ENCODE measurements at regions not wholly inside any gene's neighbourhood (a gene's known extent, or its start where the extent isn't known, plus 50 kb on each side); places are given as distances from the start of the nearest gene placed in this dataset.

- no peaks in the 10 kb centered on the region for H3K9me3 ChIP-seq (ENCODE audit: low read length)
- no peak overlapping the region for H2AFZ ChIP-seq (ENCODE audit: low read depth, low read length)
- H3K79me2 ChIP-seq (replicated peaks; ENCODE audit: insufficient read depth, low read length): no peaks in the 10 kb centered on the region
- H3K27ac ChIP-seq (ENCODE audit: low read length): no peak overlapping the region
- H3F3A ChIP-seq (ENCODE audit: insufficient read depth, low read length, poor library complexity, severe bottlenecking): no peaks in the 10 kb centered on the region
- H3K4me3 ChIP-seq (ENCODE audit: low read length): no peak overlapping the region
- no peak overlapping the region for H3K4me2 ChIP-seq (ENCODE audit: low read length)
- no peak overlapping the region for H3K9ac ChIP-seq (ENCODE audit: low read length)
- no peaks in the 10 kb centered on the region for H4K20me1 ChIP-seq (ENCODE audit: insufficient read depth)
- H3K9me2 ChIP-seq (ENCODE audit: insufficient read depth, low read length): no peaks in the 10 kb centered on the region
- H3K27me3 ChIP-seq (ENCODE audit: insufficient read depth, low read depth, low read length): no peaks in the 10 kb centered on the region
- no peak for TF ChIP-seq REST (IDR thresholded peaks at IDR 0.05; ENCODE audit: borderline replicate concordance)
- no peak for TF ChIP-seq CTCF (IDR thresholded peaks at IDR 0.05; ENCODE audit: poor library complexity, severe bottlenecking)
- TF ChIP-seq EP300 (conservative IDR thresholded peaks at IDR 0.05; ENCODE audit: poor library complexity, severe bottlenecking): no peak
- TF ChIP-seq MXI1 (conservative IDR thresholded peaks at IDR 0.05; ENCODE audit: poor library complexity, severe bottlenecking): no peak
- no peak for TF ChIP-seq TAF1 (IDR thresholded peaks at IDR 0.05; ENCODE audit: low read depth)
- no peak for TF ChIP-seq EZH2 (IDR thresholded peaks at IDR 0.05; ENCODE audit: borderline replicate concordance, insufficient read depth, low read length, poor library complexity, severe bottlenecking)
- no peak for TF ChIP-seq SMC3 (conservative IDR thresholded peaks at IDR 0.05; ENCODE audit: poor library complexity)
- TF ChIP-seq POLR2AphosphoS5 (IDR thresholded peaks at IDR 0.05): no peak
- TF ChIP-seq RAD21 (conservative IDR thresholded peaks at IDR 0.05): no peak
- no peaks in the 10 kb centered on the region for H3K36me3 ChIP-seq (ENCODE audit: insufficient read depth, low read length)
These were observed 114.5 kb upstream of the PCDH7 start for GRCh38 chr4:30605616-30606190.

- no peaks in the 10 kb centered on the region for H3K9me3 ChIP-seq (ENCODE audit: low read length)
- H3K4me3 ChIP-seq (ENCODE audit: low read length): no peak overlapping the region
- TF ChIP-seq EZH2 (IDR thresholded peaks at IDR 0.05; ENCODE audit: borderline replicate concordance, insufficient read depth, low read length, poor library complexity, severe bottlenecking): no peak
- no peak for TF ChIP-seq MXI1 (conservative IDR thresholded peaks at IDR 0.05; ENCODE audit: poor library complexity, severe bottlenecking)
- TF ChIP-seq CTCF (IDR thresholded peaks at IDR 0.05; ENCODE audit: poor library complexity, severe bottlenecking): no peak
- TF ChIP-seq REST (IDR thresholded peaks at IDR 0.05; ENCODE audit: borderline replicate concordance): no peak
- no peak for TF ChIP-seq TAF1 (IDR thresholded peaks at IDR 0.05; ENCODE audit: low read depth)
- TF ChIP-seq POLR2AphosphoS5 (IDR thresholded peaks at IDR 0.05): no peak
- TF ChIP-seq SMC3 (conservative IDR thresholded peaks at IDR 0.05; ENCODE audit: poor library complexity): no peak
- no peak for TF ChIP-seq RAD21 (conservative IDR thresholded peaks at IDR 0.05)
- TF ChIP-seq EP300 (conservative IDR thresholded peaks at IDR 0.05; ENCODE audit: poor library complexity, severe bottlenecking): no peak
- no peaks in the 10 kb centered on the region for H3K27me3 ChIP-seq (ENCODE audit: insufficient read depth, low read depth, low read length)
- no peaks in the 10 kb centered on the region for H3K79me2 ChIP-seq (replicated peaks; ENCODE audit: insufficient read depth, low read length)
- no peak overlapping the region for H2AFZ ChIP-seq (ENCODE audit: low read depth, low read length)
- H3K27ac ChIP-seq (ENCODE audit: low read length): no peak overlapping the region
- no peaks in the 10 kb centered on the region for H3F3A ChIP-seq (ENCODE audit: insufficient read depth, low read length, poor library complexity, severe bottlenecking)
- H4K20me1 ChIP-seq (ENCODE audit: insufficient read depth): no peaks in the 10 kb centered on the region
- H3K4me2 ChIP-seq (ENCODE audit: low read length): no peak overlapping the region
- no peaks in the 10 kb centered on the region for H3K36me3 ChIP-seq (ENCODE audit: insufficient read depth, low read length)
- H3K9ac ChIP-seq (ENCODE audit: low read length): no peak overlapping the region
- H3K9me2 ChIP-seq (ENCODE audit: insufficient read depth, low read length): no peaks in the 10 kb centered on the region
These were observed 109.8 kb upstream of the PCDH7 start for GRCh38 chr4:30610361-30610760.

Data from neural cell (in vitro differentiated cells).